ENCODE measurements at regions not wholly inside any gene's neighbourhood (a gene's known extent, or its start where the extent isn't known, plus 50 kb on each side); places are given as distances from the start of the nearest gene placed in this dataset.

GRCh38 chr11:69934861-69935494 lies 115.8 kb upstream of the FGF3 start:
- intact Hi-C loops (cut with DNase I; ENCODE audit: low total_unique reads): no loop called here
- WGBS, 2 donors: 86 to 91% methylated on average over 13 of the region's 13 CpGs
- TF ChIP-seq POLR2A (IDR thresholded peaks at IDR 0.05) (no peak), CTCF (IDR thresholded peaks at IDR 0.05) (no peak)
- no peak overlapping the region for H3K4me3 ChIP-seq (ENCODE audit: low read depth, poor library complexity, severe bottlenecking)
- peak in 1 of 2 donors; percentile 76 for DNase-seq (ENCODE audit: low spot score in 2 of 2)

- intact Hi-C loops (cut with DNase I; ENCODE audit: low total_unique reads): no loop called here
- no peak overlapping the region for H3K4me3 ChIP-seq (ENCODE audit: low read depth, poor library complexity, severe bottlenecking)
- DNase-seq (ENCODE audit: low spot score in 2 of 2): no peak
- TF ChIP-seq POLR2A (IDR thresholded peaks at IDR 0.05) (no peak), CTCF (IDR thresholded peaks at IDR 0.05) (no peak)
These were observed 116.8 kb upstream of the FGF3 start for GRCh38 chr11:69935941-69936505.

- intact Hi-C loops (cut with DNase I; ENCODE audit: low total_unique reads): no loop called here
- TF ChIP-seq POLR2A (IDR thresholded peaks at IDR 0.05): no peak
- no peak for TF ChIP-seq CTCF (IDR thresholded peaks at IDR 0.05)
- 82 to 83% methylated on average over 2 of the region's 2 CpGs for WGBS, 2 donors
- DNase-seq (ENCODE audit: low spot score in 2 of 2): no peak
- H3K4me3 ChIP-seq (ENCODE audit: low read depth, poor library complexity, severe bottlenecking): no peak overlapping the region
These were observed 117.6 kb upstream of the FGF3 start for GRCh38 chr11:69936771-69937170.

- peak in 1 of 2 donors; percentile 25 for DNase-seq (ENCODE audit: low spot score in 2 of 2)
- no peak overlapping the region for H3K4me3 ChIP-seq (ENCODE audit: low read depth, poor library complexity, severe bottlenecking)
- TF ChIP-seq POLR2A (IDR thresholded peaks at IDR 0.05): no peak
- no peak for TF ChIP-seq CTCF (IDR thresholded peaks at IDR 0.05)
- intact Hi-C loops (cut with DNase I; ENCODE audit: low total_unique reads): no loop called here
- WGBS, 2 donors: 89 to 96% methylated on average over 13 of the region's 13 CpGs
These were observed 119.0 kb upstream of the FGF3 start for GRCh38 chr11:69938206-69938605.

- intact Hi-C loops (cut with DNase I; ENCODE audit: low total_unique reads): no loop called here
- no peak for DNase-seq (ENCODE audit: low spot score in 2 of 2)
- TF ChIP-seq POLR2A (IDR thresholded peaks at IDR 0.05): no peak
- no peak for TF ChIP-seq CTCF (IDR thresholded peaks at IDR 0.05)
- 48 to 60% methylated on average over 27 to 28 of the region's 28 CpGs for WGBS, 2 donors
- no peak overlapping the region for H3K4me3 ChIP-seq (ENCODE audit: low read depth, poor library complexity, severe bottlenecking)
These were observed 120.5 kb upstream of the FGF3 start for GRCh38 chr11:69939551-69940245.
